ENCODE measurements at regions not wholly inside any gene's neighbourhood (a gene's known extent, or its start where the extent isn't known, plus 50 kb on each side); places are given as distances from the start of the nearest gene placed in this dataset.

GRCh38 chr10:2688958-2689357 is 378.4 kb upstream of the PFKP start:
- H3K4me3 Mint-ChIP-seq = no peak overlapping the region
- no peak overlapping the region for H2BK120ac ChIP-seq (ENCODE audit: low read depth, low read length, poor library complexity, severe bottlenecking)
- DNase-seq = no peak
- no peaks in the 10 kb centered on the region for H3K79me2 ChIP-seq (ENCODE audit: insufficient read depth, low read length)
- H3K56ac ChIP-seq (ENCODE audit: insufficient read length, low read depth, low read length) = no peak overlapping the region
- H3K23me2 ChIP-seq (ENCODE audit: insufficient read length, low read depth, low read length, poor library complexity, severe bottlenecking) = no peaks in the 10 kb centered on the region
- no peak overlapping the region for H3K23ac ChIP-seq (ENCODE audit: insufficient read length, low read depth, low read length)
- H3K79me1 ChIP-seq (ENCODE audit: insufficient read depth, low read depth, low read length, poor library complexity, severe bottlenecking) = no peaks in the 10 kb centered on the region
- H3K27me3 ChIP-seq (ENCODE audit: insufficient read depth, low read length) = no peaks in the 10 kb centered on the region
- H2BK5ac ChIP-seq (ENCODE audit: insufficient read length, low read length) = no peak overlapping the region
- no peak overlapping the region for H4K5ac ChIP-seq (ENCODE audit: insufficient read length, low read depth, low read length)
- H3K9me3 Mint-ChIP-seq = no peaks in the 10 kb centered on the region; a peak in 1 of 5 replicates
- no peak overlapping the region for H3K27ac ChIP-seq (ENCODE audit: insufficient read length, low read depth, low read length)
- no peaks in the 10 kb centered on the region for H3K9me3 ChIP-seq (ENCODE audit: control insufficient read depth, low read depth, low read length)
- H4K20me1 ChIP-seq (ENCODE audit: control insufficient read depth, insufficient read depth, insufficient read length) = no peaks in the 10 kb centered on the region
- no peak overlapping the region for H3K4ac ChIP-seq (ENCODE audit: low read depth, low read length)
- H3K4me1 Mint-ChIP-seq = no peaks in the 10 kb centered on the region
- no peak overlapping the region for H2BK15ac ChIP-seq (ENCODE audit: low read depth, low read length)
- H3K4me1 ChIP-seq (ENCODE audit: insufficient read depth, low read length) = no peaks in the 10 kb centered on the region
- H3K14ac ChIP-seq (ENCODE audit: insufficient read depth, low read length) = no peak overlapping the region
- H3K27me3 Mint-ChIP-seq (ENCODE audit: low read depth) = no peaks in the 10 kb centered on the region
- H2BK20ac ChIP-seq (ENCODE audit: low read depth, low read length, poor library complexity, severe bottlenecking) = no peak overlapping the region
- no peak overlapping the region for H2AFZ ChIP-seq (ENCODE audit: low read length)
- H3K27ac Mint-ChIP-seq = no peak overlapping the region
- H4K91ac ChIP-seq (ENCODE audit: insufficient read length, low read depth, low read length) = no peak overlapping the region
- H4K8ac ChIP-seq (replicated peaks; ENCODE audit: insufficient read length, low read depth, low read length) = no peak overlapping the region
- TF ChIP-seq CTCF (conservative IDR thresholded peaks at IDR 0.05) = no peak
- no peak overlapping the region for H2BK12ac ChIP-seq (ENCODE audit: insufficient read length, low read depth, low read length)
- no peak overlapping the region for H3K9ac ChIP-seq (ENCODE audit: extremely low read depth, insufficient read length, low read length)
- no peak overlapping the region for H3T11ph ChIP-seq (ENCODE audit: low read length)
- no CpG with 5 or more reads among the region's 1 CpG for WGBS (ENCODE audit: extremely low coverage, insufficient read length, low lambda C conversion rate)
- no peak overlapping the region for H2AK5ac ChIP-seq (ENCODE audit: insufficient read length, low read length)
- no peaks in the 10 kb centered on the region; a peak in 1 of 7 replicates for H3K36me3 Mint-ChIP-seq (ENCODE audit: insufficient read depth in 1 of 3, low read depth in 3 of 3)
- H3K4me2 ChIP-seq (ENCODE audit: insufficient read depth, insufficient read length, low read length) = no peak overlapping the region
- H3K18ac ChIP-seq (ENCODE audit: insufficient read length, low read depth, low read length) = no peak overlapping the region
